ENCODE measurements at regions not wholly inside any gene's neighbourhood (a gene's known extent, or its start where the extent isn't known, plus 50 kb on each side); places are given as distances from the start of the nearest gene placed in this dataset.

DNA sequence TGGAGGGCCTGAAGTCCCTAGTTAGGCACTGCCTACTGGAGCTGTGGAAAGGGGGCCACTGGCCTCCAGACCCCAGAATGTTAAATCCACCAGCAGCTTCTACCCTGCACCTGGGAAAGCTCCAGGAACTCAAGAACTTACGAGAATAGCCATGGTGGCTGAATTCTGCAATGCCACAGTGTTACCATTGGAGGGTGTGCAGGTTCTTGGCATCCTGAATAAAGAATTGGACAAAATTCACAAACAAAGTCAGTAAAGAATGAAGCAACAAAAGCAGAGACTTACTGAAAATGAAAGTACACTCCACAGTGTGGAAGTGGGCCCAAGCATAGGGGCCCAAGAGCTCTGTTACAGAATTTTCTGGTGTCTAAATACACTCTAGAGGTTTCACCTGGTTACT is 107.0 kb downstream of the PRDM9 start:
- POLR2A ChIA-PET, result no interaction called here
- H3K4me1 Mint-ChIP-seq, result no peaks in the 10 kb centered on the region
- DNase-seq (no peak), ATAC-seq (replicated peaks in 1 of 4) (no peak)
- no peak overlapping the region for H3K4me3 Mint-ChIP-seq
- no peak overlapping the region for H3K27ac Mint-ChIP-seq
- H3K9me3 Mint-ChIP-seq, result peaks cover 12 to 30% (median 30%) of the 10 kb centered on the region in 3 donors
- H3K27me3 Mint-ChIP-seq, result no peaks in the 10 kb centered on the region
- H3K36me3 Mint-ChIP-seq, result no peaks in the 10 kb centered on the region
- Histone ChIP-seq H3K4me1 (ENCODE audit: control insufficient read depth in 1 of 2, extremely low read depth in 1 of 2, insufficient read depth in 2 of 2, low read length in 2 of 2) (no peaks in the 10 kb centered on the region), H3K9me3 (no peaks in the 10 kb centered on the region), H3K4me3 (ENCODE audit: control insufficient read depth in 1 of 2, extremely low read depth in 1 of 2, low read length in 1 of 2) (no peak overlapping the region), H3K27ac (ENCODE audit: low read length) (no peak overlapping the region), H3K36me3 (ENCODE audit: control insufficient read depth in 2 of 2, extremely low read depth in 1 of 2, insufficient read depth in 1 of 2, low read length in 1 of 2) (no peaks in the 10 kb centered on the region), H3K27me3 (replicated peaks in 1 of 2; ENCODE audit: control insufficient read depth in 2 of 2, extremely low read depth in 1 of 2, insufficient read depth in 2 of 2, low read length in 1 of 2) (no peaks in the 10 kb centered on the region)
- CTCF ChIA-PET, result no interaction called here
- WGBS (ENCODE audit: insufficient coverage), result no CpG with 5 or more reads among the region's 1 CpG

- H3K9me3 ChIP-seq, result peaks cover 3% of the 10 kb centered on the region
- Mint-ChIP-seq H3K36me3 (no peaks in the 10 kb centered on the region), H3K27ac (no peak overlapping the region), H3K27me3 (no peaks in the 10 kb centered on the region), H3K4me3 (no peak overlapping the region), H3K4me1 (no peaks in the 10 kb centered on the region), H3K9me3 (peaks cover 6 to 14% (median 8%) of the 10 kb centered on the region in 3 donors)
- WGBS (ENCODE audit: insufficient coverage), result no CpG with 5 or more reads among the region's 4 CpGs
- no peak overlapping the region for H3K4me3 ChIP-seq (ENCODE audit: control insufficient read depth in 1 of 2, extremely low read depth in 1 of 2, low read length in 1 of 2)
- DNase-seq, result no peak
- no peak for ATAC-seq (replicated peaks in 1 of 4)
- H3K36me3 ChIP-seq (ENCODE audit: control insufficient read depth in 2 of 2, extremely low read depth in 1 of 2, insufficient read depth in 1 of 2, low read length in 1 of 2), result no peaks in the 10 kb centered on the region
- H3K27me3 ChIP-seq (replicated peaks in 1 of 2; ENCODE audit: control insufficient read depth in 2 of 2, extremely low read depth in 1 of 2, insufficient read depth in 2 of 2, low read length in 1 of 2), result no peaks in the 10 kb centered on the region
- POLR2A ChIA-PET, result no interaction called here
- CTCF ChIA-PET, result no interaction called here
- no peak overlapping the region for H3K27ac ChIP-seq (ENCODE audit: low read length)
- H3K4me1 ChIP-seq (ENCODE audit: control insufficient read depth in 1 of 2, extremely low read depth in 1 of 2, insufficient read depth in 2 of 2, low read length in 2 of 2), result no peaks in the 10 kb centered on the region
Observed at GRCh38 chr5:23626961-23627360, 119.6 kb downstream of the PRDM9 start.

GRCh38 chr5:23627976-23628375 is 120.6 kb downstream of the PRDM9 start:
- Mint-ChIP-seq H3K27me3 (no peaks in the 10 kb centered on the region), H3K36me3 (no peaks in the 10 kb centered on the region), H3K4me1 (no peaks in the 10 kb centered on the region), H3K4me3 (no peak overlapping the region), H3K9me3 (peaks cover 6 to 14% (median 8%) of the 10 kb centered on the region in 3 donors), H3K27ac (no peak overlapping the region)
- WGBS (ENCODE audit: insufficient coverage), result no CpG with 5 or more reads among the region's 3 CpGs
- ATAC-seq (replicated peaks in 1 of 4) (no peak), DNase-seq (no peak)
- POLR2A ChIA-PET, result no interaction called here
- Histone ChIP-seq H3K36me3 (ENCODE audit: control insufficient read depth in 2 of 2, extremely low read depth in 1 of 2, insufficient read depth in 1 of 2, low read length in 1 of 2) (no peaks in the 10 kb centered on the region), H3K4me3 (ENCODE audit: control insufficient read depth in 1 of 2, extremely low read depth in 1 of 2, low read length in 1 of 2) (no peak overlapping the region), H3K9me3 (peaks cover 3% of the 10 kb centered on the region), H3K27ac (ENCODE audit: low read length) (no peak overlapping the region), H3K4me1 (ENCODE audit: control insufficient read depth in 1 of 2, extremely low read depth in 1 of 2, insufficient read depth in 2 of 2, low read length in 2 of 2) (no peaks in the 10 kb centered on the region), H3K27me3 (replicated peaks in 1 of 2; ENCODE audit: control insufficient read depth in 2 of 2, extremely low read depth in 1 of 2, insufficient read depth in 2 of 2, low read length in 1 of 2) (no peaks in the 10 kb centered on the region)
- CTCF ChIA-PET, result no interaction called here

GRCh38 chr5:23629396-23629795 is 122.0 kb downstream of the PRDM9 start:
- Mint-ChIP-seq H3K27me3 (no peaks in the 10 kb centered on the region), H3K4me3 (no peak overlapping the region), H3K27ac (no peak overlapping the region), H3K36me3 (no peaks in the 10 kb centered on the region), H3K4me1 (no peaks in the 10 kb centered on the region), H3K9me3 (peaks cover 6 to 14% (median 8%) of the 10 kb centered on the region in 3 donors)
- Histone ChIP-seq H3K27ac (ENCODE audit: low read length) (no peak overlapping the region), H3K4me1 (ENCODE audit: control insufficient read depth in 1 of 2, extremely low read depth in 1 of 2, insufficient read depth in 2 of 2, low read length in 2 of 2) (no peaks in the 10 kb centered on the region), H3K36me3 (ENCODE audit: control insufficient read depth in 2 of 2, extremely low read depth in 1 of 2, insufficient read depth in 1 of 2, low read length in 1 of 2) (no peaks in the 10 kb centered on the region), H3K9me3 (peaks cover 3% of the 10 kb centered on the region), H3K27me3 (replicated peaks in 1 of 2; ENCODE audit: control insufficient read depth in 2 of 2, extremely low read depth in 1 of 2, insufficient read depth in 2 of 2, low read length in 1 of 2) (no peaks in the 10 kb centered on the region), H3K4me3 (ENCODE audit: control insufficient read depth in 1 of 2, extremely low read depth in 1 of 2, low read length in 1 of 2) (no peak overlapping the region)
- ChIA-PET CTCF (no interaction called here), POLR2A (no interaction called here)
- ATAC-seq (replicated peaks in 1 of 4), result no peak
- WGBS (ENCODE audit: insufficient coverage), result no CpG with 5 or more reads among the region's 2 CpGs
- DNase-seq, result no peak

DNA sequence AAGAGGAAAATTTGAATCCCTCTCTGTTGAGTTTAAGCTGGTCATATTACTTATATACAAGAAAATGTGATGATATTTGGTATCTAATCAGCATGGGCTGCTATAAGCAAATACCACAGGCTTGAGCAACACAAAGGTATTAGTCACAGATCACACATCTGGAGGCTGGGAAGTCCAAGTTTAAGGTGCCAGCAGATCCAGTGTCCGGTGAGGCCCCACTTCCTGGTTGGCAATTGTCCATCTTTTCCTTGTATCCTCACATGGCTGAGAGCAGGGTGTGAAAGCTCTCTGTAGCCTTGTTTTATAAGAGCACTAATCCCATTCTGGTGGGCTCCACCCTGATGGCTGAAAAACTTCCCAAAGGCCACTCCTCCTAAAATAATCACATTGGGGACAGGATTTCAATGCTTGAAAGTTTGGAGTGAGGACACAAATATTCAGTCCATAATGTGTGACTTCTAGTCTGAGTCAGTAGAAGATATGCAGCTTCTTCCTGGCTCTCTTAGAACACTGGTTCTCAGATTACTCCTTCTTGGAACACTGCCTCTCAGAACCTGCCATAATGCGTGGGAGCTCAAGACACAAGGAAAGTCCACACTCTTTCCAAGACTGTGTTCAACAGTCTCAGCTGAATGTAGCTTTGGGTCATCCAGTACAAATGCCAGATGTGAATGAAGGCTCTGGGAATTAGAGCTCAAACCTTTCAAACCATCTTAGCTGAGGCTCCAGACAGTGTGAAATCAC is 124.1 kb downstream of the PRDM9 start:
- POLR2A ChIA-PET, result no interaction called here

DNA sequence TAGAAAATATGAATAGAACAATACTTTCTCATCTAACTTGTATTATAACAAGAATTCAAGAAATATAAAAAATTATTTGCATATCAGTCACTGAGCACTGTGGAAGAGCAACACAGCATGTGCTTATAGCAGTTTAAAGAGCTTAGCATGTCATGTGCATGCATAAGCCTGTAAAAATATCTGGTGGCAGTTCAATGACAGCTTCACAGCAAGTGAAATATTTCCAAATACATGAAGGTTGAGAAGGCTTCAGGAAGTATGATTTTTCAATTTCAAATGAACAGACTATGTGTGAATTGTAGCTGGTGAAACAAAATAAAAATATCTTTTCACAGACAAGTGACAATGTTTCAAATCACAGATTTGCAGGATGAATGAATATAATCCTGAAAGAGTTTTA is 128.5 kb downstream of the PRDM9 start:
- Histone ChIP-seq H3K27me3 (replicated peaks in 1 of 2; ENCODE audit: control insufficient read depth in 2 of 2, extremely low read depth in 1 of 2, insufficient read depth in 2 of 2, low read length in 1 of 2) (no peaks in the 10 kb centered on the region), H3K4me1 (ENCODE audit: control insufficient read depth in 1 of 2, extremely low read depth in 1 of 2, insufficient read depth in 2 of 2, low read length in 2 of 2) (no peaks in the 10 kb centered on the region), H3K27ac (ENCODE audit: low read length) (no peak overlapping the region), H3K36me3 (ENCODE audit: control insufficient read depth in 2 of 2, extremely low read depth in 1 of 2, insufficient read depth in 1 of 2, low read length in 1 of 2) (no peaks in the 10 kb centered on the region), H3K9me3 (no peaks in the 10 kb centered on the region), H3K4me3 (ENCODE audit: control insufficient read depth in 1 of 2, extremely low read depth in 1 of 2, low read length in 1 of 2) (no peak overlapping the region)
- H3K4me1 Mint-ChIP-seq, result no peaks in the 10 kb centered on the region
- ChIA-PET CTCF (no interaction called here), POLR2A (no interaction called here)
- DNase-seq, result no peak
- H3K27me3 Mint-ChIP-seq, result no peaks in the 10 kb centered on the region
- no peaks in the 10 kb centered on the region for H3K36me3 Mint-ChIP-seq
- no peak for ATAC-seq (replicated peaks in 1 of 4)
- H3K4me3 Mint-ChIP-seq, result no peak overlapping the region
- H3K9me3 Mint-ChIP-seq, result peaks cover 10 to 29% (median 14%) of the 10 kb centered on the region in 3 donors
- no peak overlapping the region for H3K27ac Mint-ChIP-seq

More for the DNA sequence above, 124.1 kb downstream of the PRDM9 start:
- Mint-ChIP-seq H3K36me3 (no peaks in the 10 kb centered on the region), H3K4me3 (no peak overlapping the region), H3K27me3 (no peaks in the 10 kb centered on the region), H3K27ac (no peak overlapping the region), H3K4me1 (no peaks in the 10 kb centered on the region), H3K9me3 (peaks cover 6 to 16% (median 16%) of the 10 kb centered on the region in 3 donors)
- H3K9me3 ChIP-seq, result no peaks in the 10 kb centered on the region
- ATAC-seq (replicated peaks in 1 of 4), result no peak
- DNase-seq, result no peak
- H3K27me3 ChIP-seq (replicated peaks in 1 of 2; ENCODE audit: control insufficient read depth in 2 of 2, extremely low read depth in 1 of 2, insufficient read depth in 2 of 2, low read length in 1 of 2), result no peaks in the 10 kb centered on the region
- 63% methylated on average over 2 of the region's 2 CpGs for WGBS (ENCODE audit: insufficient coverage)
- no peak overlapping the region for H3K4me3 ChIP-seq (ENCODE audit: control insufficient read depth in 1 of 2, extremely low read depth in 1 of 2, low read length in 1 of 2)
- CTCF ChIA-PET, result no interaction called here
- no peak overlapping the region for H3K27ac ChIP-seq (ENCODE audit: low read length)
- H3K36me3 ChIP-seq (ENCODE audit: control insufficient read depth in 2 of 2, extremely low read depth in 1 of 2, insufficient read depth in 1 of 2, low read length in 1 of 2), result no peaks in the 10 kb centered on the region
- no peaks in the 10 kb centered on the region for H3K4me1 ChIP-seq (ENCODE audit: control insufficient read depth in 1 of 2, extremely low read depth in 1 of 2, insufficient read depth in 2 of 2, low read length in 2 of 2)

DNA sequence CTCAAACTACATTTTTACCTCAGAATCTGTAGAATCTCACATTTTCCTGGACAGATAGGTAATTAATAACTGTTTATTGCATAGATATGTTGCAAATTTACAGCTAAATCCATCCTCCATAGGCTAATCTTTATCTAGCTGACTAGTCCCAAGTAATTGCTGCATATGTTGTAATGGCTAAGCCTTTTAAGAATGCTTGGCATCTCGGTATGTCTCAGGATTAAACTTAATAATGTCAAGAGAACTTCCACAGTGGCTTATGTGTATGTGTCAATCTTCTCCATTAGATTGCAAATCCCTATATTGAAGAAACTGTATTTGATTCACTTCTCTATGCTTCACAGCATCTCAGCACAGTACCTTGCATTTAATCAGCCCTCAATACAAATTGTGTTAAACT is 131.9 kb downstream of the PRDM9 start:
- no peak for DNase-seq
- H3K36me3 ChIP-seq (ENCODE audit: control insufficient read depth in 2 of 2, extremely low read depth in 1 of 2, insufficient read depth in 1 of 2, low read length in 1 of 2), result no peaks in the 10 kb centered on the region
- H3K4me1 ChIP-seq (ENCODE audit: control insufficient read depth in 1 of 2, extremely low read depth in 1 of 2, insufficient read depth in 2 of 2, low read length in 2 of 2), result no peaks in the 10 kb centered on the region
- ChIA-PET POLR2A (no interaction called here), CTCF (no interaction called here)
- peaks cover 19 to 42% (median 19%) of the 10 kb centered on the region in 3 donors for H3K9me3 Mint-ChIP-seq
- H3K27me3 ChIP-seq (replicated peaks in 1 of 2; ENCODE audit: control insufficient read depth in 2 of 2, extremely low read depth in 1 of 2, insufficient read depth in 2 of 2, low read length in 1 of 2), result no peaks in the 10 kb centered on the region
- H3K9me3 ChIP-seq, result no peaks in the 10 kb centered on the region
- no peak overlapping the region for H3K4me3 ChIP-seq (ENCODE audit: control insufficient read depth in 1 of 2, extremely low read depth in 1 of 2, low read length in 1 of 2)
- H3K27ac Mint-ChIP-seq, result no peak overlapping the region
- H3K27me3 Mint-ChIP-seq, result no peaks in the 10 kb centered on the region
- H3K4me3 Mint-ChIP-seq, result no peak overlapping the region
- H3K27ac ChIP-seq (ENCODE audit: low read length), result no peak overlapping the region
- no peaks in the 10 kb centered on the region for H3K36me3 Mint-ChIP-seq
- H3K4me1 Mint-ChIP-seq, result no peaks in the 10 kb centered on the region
- WGBS (ENCODE audit: insufficient coverage), result no CpG with 5 or more reads among the region's 1 CpG
- no peak for ATAC-seq (replicated peaks in 1 of 4)
